Nephron (organoid): ENCODE measurements at regions not wholly inside any gene's neighbourhood (a gene's known extent, or its start where the extent isn't known, plus 50 kb on each side); places are given as distances from the start of the nearest gene placed in this dataset.

ENCODE experiments used
- H3K27ac Mint-ChIP-seq, 3 experiments: 2 replicates each; pipeline ENCODE4 v1.8.0; 2020; ENCODE audit warnings: mixed read lengths in 3 of 3, mild to moderate bottlenecking in 2 of 3, moderate library complexity in 1 of 3
- H3K27me3 Mint-ChIP-seq: 2 replicates; pipeline ENCODE4 v1.8.0; 2021; ENCODE audit warnings: low read depth, mild to moderate bottlenecking, moderate library complexity, mixed read lengths
- H3K36me3 Mint-ChIP-seq: 2 replicates; pipeline ENCODE4 v1.8.0; 2020; ENCODE audit warnings: low read depth, mixed read lengths
- H3K4me1 Mint-ChIP-seq: 2 replicates; pipeline ENCODE4 v1.8.0; 2020; ENCODE audit warnings: mixed read lengths
- H3K4me3 Mint-ChIP-seq, 3 experiments: 2 replicates each; pipeline ENCODE4 v1.8.0; 2020; ENCODE audit warnings: mild to moderate bottlenecking in 3 of 3, mixed read lengths in 3 of 3, moderate library complexity in 2 of 3
- H3K9me3 Mint-ChIP-seq: 2 replicates; pipeline ENCODE4 v1.8.0; 2020; ENCODE audit warnings: mixed read lengths
- CTCF ChIP-seq, 3 experiments: fragments of 200-600 bp; sonication (generic); IDR thresholded peaks; one replicate each; pipeline ENCODE4 v1.5.0; 2021; ENCODE audit warnings: antibody characterized with exemption in 3 of 3; ENCODE audit not compliant: unreplicated experiment in 3 of 3

GRCh38 chr5:3359642-3360041, 236.0 kb upstream of the IRX1 start:
- Mint-ChIP-seq H3K4me1 (no peaks in the 10 kb centered on the region), H3K27me3 (peaks cover 55% of the 10 kb centered on the region), H3K36me3 (no peaks in the 10 kb centered on the region), H3K4me3 (no peak overlapping the region), H3K27ac (no peak overlapping the region), H3K9me3 (peaks cover 2% of the 10 kb centered on the region)
- TF ChIP-seq CTCF (IDR thresholded peaks at IDR 0.05; ENCODE audit: unreplicated experiment in 3 of 3), result no peak

- Mint-ChIP-seq H3K9me3 (peaks cover 2% of the 10 kb centered on the region), H3K4me1 (no peaks in the 10 kb centered on the region), H3K27me3 (peaks cover 50% of the 10 kb centered on the region), H3K4me3 (no peak overlapping the region), H3K27ac (no peak overlapping the region), H3K36me3 (no peaks in the 10 kb centered on the region)
- no peak for TF ChIP-seq CTCF (IDR thresholded peaks at IDR 0.05; ENCODE audit: unreplicated experiment in 3 of 3)
Observed at GRCh38 chr5:3357291-3357690, 238.3 kb upstream of the IRX1 start.

- Mint-ChIP-seq H3K27me3 (peaks cover 55% of the 10 kb centered on the region), H3K4me1 (no peaks in the 10 kb centered on the region), H3K36me3 (no peaks in the 10 kb centered on the region), H3K4me3 (no peak overlapping the region), H3K9me3 (peaks cover 2% of the 10 kb centered on the region), H3K27ac (no peak overlapping the region)
- TF ChIP-seq CTCF (IDR thresholded peaks at IDR 0.05; ENCODE audit: unreplicated experiment in 3 of 3), result no peak
Observed at GRCh38 chr5:3356016-3356415, 239.6 kb upstream of the IRX1 start.

- no peaks in the 10 kb centered on the region for H3K9me3 Mint-ChIP-seq
- no peak overlapping the region for H3K4me3 Mint-ChIP-seq
- H3K36me3 Mint-ChIP-seq, result no peaks in the 10 kb centered on the region
- TF ChIP-seq CTCF (IDR thresholded peaks at IDR 0.05; ENCODE audit: unreplicated experiment in 3 of 3), result no peak
- no peaks in the 10 kb centered on the region for H3K4me1 Mint-ChIP-seq
- no peak overlapping the region for H3K27ac Mint-ChIP-seq
- peaks cover 53% of the 10 kb centered on the region for H3K27me3 Mint-ChIP-seq
Observed at GRCh38 chr5:3355126-3355525, 240.5 kb upstream of the IRX1 start.

- Mint-ChIP-seq H3K36me3 (no peaks in the 10 kb centered on the region), H3K27ac (no peak overlapping the region)
Observed at GRCh38 chr5:3354606-3355005, 241.0 kb upstream of the IRX1 start.

More at GRCh38 chr5:3354606-3355005, 241.0 kb upstream of the IRX1 start:
- peaks cover 3% of the 10 kb centered on the region for H3K9me3 Mint-ChIP-seq
- no peaks in the 10 kb centered on the region for H3K4me1 Mint-ChIP-seq
- no peak overlapping the region for H3K4me3 Mint-ChIP-seq
- peaks cover 50% of the 10 kb centered on the region for H3K27me3 Mint-ChIP-seq
- no peak for TF ChIP-seq CTCF (IDR thresholded peaks at IDR 0.05; ENCODE audit: unreplicated experiment in 3 of 3)
